Body of pancreas (tissue), 4 donors: ENCODE measurements at regions not wholly inside any gene's neighbourhood (a gene's known extent, or its start where the extent isn't known, plus 50 kb on each side); places are given as distances from the start of the nearest gene placed in this dataset.

Source experiments
- ATAC-seq: fragments of 150-250 bp; one replicate; pipeline ENCODE4 v1.9.1; 2016
- DNase-seq, 4 donors: peaks; one replicate each; pipeline ENCODE4 v3.0.0-alpha.2; 2019
- H3K27ac ChIP-seq, 4 donors: fragments of 200-600 bp; sonication (generic); 1 replicate in 3 of 4; 2 replicates in 1 of 4; pipeline versions ENCODE4 v1.5.1 to v1.6.1; 2016 to 2019; ENCODE audit warnings: mild to moderate bottlenecking in 1 of 4, mixed read lengths in 1 of 4, moderate library complexity in 1 of 4
- H3K27me3 ChIP-seq, 2 donors: fragments of 200-600 bp; sonication (generic); one replicate each; pipeline ENCODE4 v1.6.0; 2016; ENCODE audit warnings: mild to moderate bottlenecking in 1 of 2
- H3K36me3 ChIP-seq, 2 donors: fragments of 200-600 bp; sonication (generic); replicated peaks in 1 of 2; 2 replicates each; pipeline ENCODE4 v1.5.1; 2016; ENCODE audit warnings: low read depth in 2 of 2; ENCODE audit not compliant: insufficient read depth in 1 of 2
- H3K4me1 ChIP-seq: fragments of 200-600 bp; sonication (generic); one replicate; pipeline ENCODE4 v1.6.0; 2016
- H3K4me3 ChIP-seq, 2 donors: fragments of 200-600 bp; sonication (generic); 1 replicate in 1 of 2; 2 replicates in 1 of 2; pipeline ENCODE4 v1.5.1; 2016 to 2019
- H3K9me3 ChIP-seq, 3 donors: fragments of 200-600 bp; sonication (generic); 1 replicate in 2 of 3; 2 replicates in 1 of 3; pipeline ENCODE4 v1.5.1; 2016
- CTCF ChIP-seq, 7 experiments: fragments of 450-650 bp in 4 of 7; fragments of 200-600 bp in 3 of 7; sonication (generic) in 3 of 7; IDR thresholded peaks; one replicate each; pipeline ENCODE4 v1.5.1; 2016 to 2019; ENCODE audit warnings: antibody characterized with exemption in 7 of 7
- POLR2A ChIP-seq, 3 donors: fragments of 450-650 bp; IDR thresholded peaks; one replicate each; pipeline ENCODE4 v1.6.1; 2016; ENCODE audit warnings: antibody characterized with exemption in 3 of 3, mild to moderate bottlenecking in 2 of 3
- WGBS, 2 donors: methylation state at CpG; one replicate each; pipeline ENCODE4 v1.1.5; 2017; 5-methylcytosine and 5-hydroxymethylcytosine counted together
- intact Hi-C: fragments of 100-400 bp; cut with DNase I; formaldehyde crosslinking; loops from one replicate; pipeline ENCODE4 v1.15.1; 2023

- no peak for TF ChIP-seq POLR2A (IDR thresholded peaks at IDR 0.05)
- TF ChIP-seq CTCF (IDR thresholded peaks at IDR 0.05) = no peak
- Histone ChIP-seq H3K4me3 (no peak overlapping the region), H3K36me3 (no peaks in the 10 kb centered on the region), H3K9me3 (no peaks in the 10 kb centered on the region), H3K27ac (peak overlapping the region; percentile 82 to 86 (median 83)), H3K27me3 (no peaks in the 10 kb centered on the region), H3K4me1 (peaks cover 87% of the 10 kb centered on the region)
- 7 to 18% methylated on average over 5 of the region's 5 CpGs for WGBS, 2 donors
- intact Hi-C loops = no loop called here
- peak; percentile 38 for ATAC-seq
- DNase-seq = peak in 1 of 4 donors; percentile 42
Measured at GRCh38 chr7:130996205-130996832, 262.3 kb upstream of the KLF14 start.

GRCh38 chr7:130996833-130997231 is 262.8 kb upstream of the KLF14 start:
- no peak overlapping the region for H3K4me3 ChIP-seq
- H3K9me3 ChIP-seq = no peaks in the 10 kb centered on the region
- WGBS, 2 donors = 1 to 7% methylated on average over 6 of the region's 6 CpGs
- peak; percentile 65 for ATAC-seq
- peaks cover 82% of the 10 kb centered on the region for H3K4me1 ChIP-seq
- peak; percentile 73 to 85 (median 80) for DNase-seq
- intact Hi-C loops = no loop called here
- no peaks in the 10 kb centered on the region for H3K27me3 ChIP-seq
- H3K27ac ChIP-seq = peak overlapping the region; percentile 82 to 86 (median 83)
- TF ChIP-seq POLR2A (IDR thresholded peaks at IDR 0.05) (peak in 2 of 3 donors; percentile 44 to 51), CTCF (IDR thresholded peaks at IDR 0.05) (no peak)
- no peaks in the 10 kb centered on the region for H3K36me3 ChIP-seq

GRCh38 chr7:130998993-130999602 is 265.1 kb upstream of the KLF14 start:
- intact Hi-C loops = no loop called here
- Histone ChIP-seq H3K27ac (peak overlapping the region in 2 of 4 donors; percentile 16 to 86), H3K36me3 (no peaks in the 10 kb centered on the region), H3K27me3 (no peaks in the 10 kb centered on the region), H3K4me3 (no peak overlapping the region), H3K4me1 (peaks cover 65% of the 10 kb centered on the region), H3K9me3 (peaks cover 0 to 5% (median 0%) of the 10 kb centered on the region in 3 donors)
- WGBS, 2 donors = 85 to 100% methylated on average over 2 to 3 of the region's 3 CpGs
- ATAC-seq (no peak), DNase-seq (no peak)
- no peak for TF ChIP-seq CTCF (IDR thresholded peaks at IDR 0.05)

- peaks cover 0 to 5% (median 0%) of the 10 kb centered on the region in 3 donors for H3K9me3 ChIP-seq
- intact Hi-C loops = no loop called here
- DNase-seq (no peak), ATAC-seq (no peak)
- no peak for TF ChIP-seq POLR2A (IDR thresholded peaks at IDR 0.05)
- H3K4me3 ChIP-seq = no peak overlapping the region
- no peaks in the 10 kb centered on the region for H3K36me3 ChIP-seq
- peaks cover 57% of the 10 kb centered on the region for H3K4me1 ChIP-seq
- no peaks in the 10 kb centered on the region for H3K27me3 ChIP-seq
- H3K27ac ChIP-seq = no peak overlapping the region
- WGBS, 2 donors = 79 to 81% methylated on average over 4 of the region's 4 CpGs
Measured at GRCh38 chr7:130999926-131000325, 265.9 kb upstream of the KLF14 start.

- DNase-seq (no peak), ATAC-seq (no peak)
- no peak overlapping the region for H3K27ac ChIP-seq
- peaks cover 52% of the 10 kb centered on the region for H3K4me1 ChIP-seq
- no peaks in the 10 kb centered on the region for H3K36me3 ChIP-seq
- H3K27me3 ChIP-seq = no peaks in the 10 kb centered on the region
- H3K9me3 ChIP-seq = peaks cover 0 to 5% (median 0%) of the 10 kb centered on the region in 3 donors
- TF ChIP-seq CTCF (IDR thresholded peaks at IDR 0.05) (no peak), POLR2A (IDR thresholded peaks at IDR 0.05) (no peak)
- H3K4me3 ChIP-seq = no peak overlapping the region
- 85 to 91% methylated on average over 6 of the region's 6 CpGs for WGBS, 2 donors
- intact Hi-C loops = no loop called here
Measured at GRCh38 chr7:131000389-131000788, 266.4 kb upstream of the KLF14 start.
